Activated CD4-positive, alpha-beta T cell treated with anti-CD3 and anti-CD28 coated beads, Interleukin-2, amount 10 ng/mL, durations not matched to agents 24 days and 14 days (primary cell): ENCODE measurements at regions not wholly inside any gene's neighbourhood (a gene's known extent, or its start where the extent isn't known, plus 50 kb on each side); places are given as distances from the start of the nearest gene placed in this dataset.

ENCODE experiments used
- DNase-seq: peaks from one replicate; pipeline ENCODE4 v3.0.0; 2022
- H3K27ac Mint-ChIP-seq: one replicate; pipeline ENCODE4 v1.8.0; 2022; ENCODE audit warnings: mild to moderate bottlenecking, mixed read lengths
- H3K27me3 Mint-ChIP-seq: one replicate; pipeline ENCODE4 v1.8.0; 2022; ENCODE audit warnings: mixed read lengths
- H3K36me3 Mint-ChIP-seq: one replicate; pipeline ENCODE4 v1.8.0; 2022; ENCODE audit warnings: low read depth, mild to moderate bottlenecking, mixed read lengths
- H3K4me1 Mint-ChIP-seq: one replicate; pipeline ENCODE4 v1.8.0; 2021; ENCODE audit warnings: mixed read lengths
- H3K4me3 Mint-ChIP-seq: one replicate; pipeline ENCODE4 v1.8.0; 2022; ENCODE audit warnings: mild to moderate bottlenecking, moderate library complexity, mixed read lengths
- H3K9me3 Mint-ChIP-seq: one replicate; pipeline ENCODE4 v1.8.0; 2021; ENCODE audit warnings: mixed read lengths
- intact Hi-C: fragments of 100-400 bp; cut with micrococcal nuclease; formaldehyde crosslinking; loops from one replicate; pipeline ENCODE4 v1.15.1; 2023

DNA sequence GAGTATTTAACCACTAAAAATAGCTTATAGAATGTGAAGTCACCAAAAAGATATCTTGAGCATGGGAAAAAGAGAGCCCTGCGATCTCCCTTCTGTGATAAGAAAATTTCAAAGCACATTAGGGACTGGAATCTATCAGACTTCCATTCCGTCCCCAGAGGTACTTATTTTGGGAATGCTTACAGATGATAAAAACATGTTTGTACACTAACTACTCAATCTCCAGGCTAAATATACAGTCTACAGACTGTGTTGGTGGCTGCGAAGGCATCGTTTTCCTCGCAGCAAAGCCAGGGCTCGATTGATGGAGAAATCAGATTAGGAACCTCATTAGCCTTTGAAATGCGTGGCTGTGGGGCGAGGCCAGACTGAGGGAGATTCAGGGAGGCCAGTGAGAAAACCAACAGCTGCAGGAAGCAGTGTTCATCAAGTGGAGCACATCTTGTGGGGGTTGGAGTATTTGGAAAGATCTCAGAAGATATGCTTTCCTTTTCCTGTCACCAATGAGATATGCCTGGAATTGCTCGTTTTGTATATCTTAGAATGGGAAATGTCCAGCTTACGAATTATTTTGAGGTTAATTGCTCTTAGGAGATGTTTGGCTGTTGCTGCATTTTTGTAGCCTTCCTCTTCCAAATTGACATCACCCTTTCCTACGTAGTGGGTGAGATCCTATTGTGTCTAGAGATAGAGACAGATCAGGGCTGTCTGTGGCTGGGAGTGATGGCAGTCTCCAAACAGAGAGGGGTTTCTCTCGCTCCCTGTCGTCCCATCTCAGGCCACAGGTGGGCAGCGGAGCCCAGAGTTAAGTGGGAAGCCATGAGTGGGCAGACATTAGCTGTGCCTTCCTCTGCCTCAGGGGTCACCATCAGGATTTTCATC, 224.9 kb upstream of the FAT1 start:
- no peak overlapping the region for H3K4me3 Mint-ChIP-seq
- H3K27me3 Mint-ChIP-seq: no peaks in the 10 kb centered on the region
- no peaks in the 10 kb centered on the region for H3K9me3 Mint-ChIP-seq
- no peaks in the 10 kb centered on the region for H3K4me1 Mint-ChIP-seq
- no peak overlapping the region for H3K27ac Mint-ChIP-seq
- intact Hi-C loops: no loop called here
- no peak for DNase-seq
- no peaks in the 10 kb centered on the region for H3K36me3 Mint-ChIP-seq

DNA sequence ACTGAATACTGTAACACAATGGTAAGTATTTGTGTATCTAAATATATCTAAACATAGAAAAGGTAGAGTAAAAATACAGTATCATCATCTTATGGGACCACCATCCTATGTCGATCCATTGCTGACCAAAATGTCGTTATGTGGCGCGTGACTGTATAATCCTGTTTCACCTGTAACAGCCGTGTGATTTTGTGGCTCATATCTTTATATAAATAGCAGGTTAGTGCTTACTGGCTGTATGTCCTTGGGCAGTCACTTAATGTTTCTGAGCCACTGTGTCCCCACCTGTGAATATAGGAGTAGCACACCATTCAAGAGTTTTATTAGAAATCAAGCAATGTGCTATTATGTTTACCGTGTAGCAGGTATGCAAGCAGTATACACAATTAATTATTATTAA, 226.2 kb upstream of the FAT1 start:
- intact Hi-C loops: no loop called here
- H3K36me3 Mint-ChIP-seq: no peaks in the 10 kb centered on the region
- H3K4me1 Mint-ChIP-seq: no peaks in the 10 kb centered on the region
- H3K4me3 Mint-ChIP-seq: no peak overlapping the region
- H3K27ac Mint-ChIP-seq: no peak overlapping the region
- H3K27me3 Mint-ChIP-seq: no peaks in the 10 kb centered on the region
- DNase-seq: no peak
- H3K9me3 Mint-ChIP-seq: no peaks in the 10 kb centered on the region

DNA sequence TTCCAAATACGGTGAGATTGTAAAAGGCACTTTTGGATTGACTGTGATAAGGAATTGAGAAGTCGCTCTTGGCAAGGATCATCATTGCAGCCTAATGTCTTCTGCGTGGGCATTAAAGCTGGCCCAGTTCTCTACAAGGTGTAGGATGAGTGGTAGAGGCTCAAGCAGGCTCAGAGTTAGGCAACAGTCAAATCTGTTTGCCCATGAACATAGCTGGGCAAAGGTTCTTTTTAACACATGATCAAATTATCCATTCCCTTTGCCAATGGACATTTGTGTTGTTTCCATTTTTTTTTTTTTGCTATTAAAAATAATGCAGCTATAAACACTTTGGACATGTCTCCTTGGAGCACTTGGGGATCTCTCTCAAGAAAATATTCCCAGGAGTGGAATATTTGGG, 229.1 kb upstream of the FAT1 start:
- Mint-ChIP-seq H3K9me3 (no peaks in the 10 kb centered on the region), H3K27ac (no peak overlapping the region), H3K27me3 (no peaks in the 10 kb centered on the region), H3K4me1 (no peaks in the 10 kb centered on the region), H3K36me3 (no peaks in the 10 kb centered on the region), H3K4me3 (no peak overlapping the region)
- DNase-seq: no peak
- intact Hi-C loops: no loop called here

- no peak for DNase-seq
- Mint-ChIP-seq H3K4me1 (no peaks in the 10 kb centered on the region), H3K4me3 (no peak overlapping the region), H3K9me3 (no peaks in the 10 kb centered on the region), H3K27ac (no peak overlapping the region), H3K36me3 (no peaks in the 10 kb centered on the region), H3K27me3 (no peaks in the 10 kb centered on the region)
- intact Hi-C loops: no loop called here
These were observed 230.1 kb upstream of the FAT1 start for GRCh38 chr4:186953599-186954260.

DNA sequence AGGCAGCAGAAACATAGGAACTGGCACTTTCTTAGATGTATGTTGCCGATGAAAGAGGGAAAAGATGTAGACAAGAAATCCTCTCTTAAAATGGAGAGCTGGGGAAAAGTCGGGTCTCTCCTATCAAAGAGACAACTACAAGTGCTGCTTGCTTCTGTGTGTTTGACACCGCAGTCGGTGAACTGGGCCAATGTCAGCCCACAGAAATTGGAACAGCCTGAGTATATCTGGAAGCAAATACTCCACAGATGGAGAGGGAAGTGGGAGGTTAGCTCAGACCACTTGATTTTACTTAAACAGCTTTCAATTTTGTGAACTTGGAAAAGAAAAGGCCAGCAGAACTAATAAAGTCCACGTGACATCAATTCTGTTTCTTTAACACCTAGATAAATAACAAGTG, 230.9 kb upstream of the FAT1 start:
- Mint-ChIP-seq H3K4me3 (no peak overlapping the region), H3K36me3 (no peaks in the 10 kb centered on the region), H3K4me1 (no peaks in the 10 kb centered on the region), H3K9me3 (no peaks in the 10 kb centered on the region), H3K27me3 (no peaks in the 10 kb centered on the region), H3K27ac (no peak overlapping the region)
- intact Hi-C loops: no loop called here
- DNase-seq: no peak

DNA sequence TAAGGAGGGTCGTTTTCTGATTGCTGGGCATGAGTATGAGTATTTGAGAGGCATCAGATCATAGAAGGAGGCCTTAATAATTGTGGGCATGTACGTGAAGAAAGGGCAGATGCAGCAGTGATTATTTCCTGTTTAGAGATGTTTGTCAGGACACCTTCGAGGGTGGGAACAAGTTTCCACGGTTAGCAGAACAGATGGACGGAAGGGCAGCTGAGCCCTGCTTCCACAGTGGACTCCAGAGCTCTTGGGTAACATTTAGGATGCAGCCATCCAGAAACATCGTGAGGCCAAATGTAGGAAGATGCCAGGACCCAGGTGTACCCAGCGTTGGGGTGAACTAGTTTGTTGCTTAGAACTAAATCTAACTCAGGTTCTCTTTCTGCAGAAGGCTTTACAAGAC, 231.3 kb upstream of the FAT1 start:
- no peak for DNase-seq
- no peak overlapping the region for H3K27ac Mint-ChIP-seq
- no peaks in the 10 kb centered on the region for H3K36me3 Mint-ChIP-seq
- intact Hi-C loops: no loop called here
- H3K4me3 Mint-ChIP-seq: no peak overlapping the region
- H3K9me3 Mint-ChIP-seq: no peaks in the 10 kb centered on the region
- no peaks in the 10 kb centered on the region for H3K27me3 Mint-ChIP-seq
- no peaks in the 10 kb centered on the region for H3K4me1 Mint-ChIP-seq

- no peak for DNase-seq
- no peak overlapping the region for H3K27ac Mint-ChIP-seq
- intact Hi-C loops: no loop called here
- H3K4me1 Mint-ChIP-seq: no peaks in the 10 kb centered on the region
- no peak overlapping the region for H3K4me3 Mint-ChIP-seq
- H3K9me3 Mint-ChIP-seq: no peaks in the 10 kb centered on the region
- no peaks in the 10 kb centered on the region for H3K36me3 Mint-ChIP-seq
- H3K27me3 Mint-ChIP-seq: no peaks in the 10 kb centered on the region
These were observed 234.4 kb upstream of the FAT1 start for GRCh38 chr4:186957952-186958555.

- no peaks in the 10 kb centered on the region for H3K9me3 Mint-ChIP-seq
- no peaks in the 10 kb centered on the region for H3K36me3 Mint-ChIP-seq
- intact Hi-C loops: no loop called here
- no peak overlapping the region for H3K27ac Mint-ChIP-seq
- no peaks in the 10 kb centered on the region for H3K4me1 Mint-ChIP-seq
- H3K4me3 Mint-ChIP-seq: no peak overlapping the region
- H3K27me3 Mint-ChIP-seq: no peaks in the 10 kb centered on the region
- DNase-seq: no peak
These were observed 235.2 kb upstream of the FAT1 start for GRCh38 chr4:186958726-186959350.

GRCh38 chr4:186979961-186980745, 256.5 kb upstream of the FAT1 start:
- Mint-ChIP-seq H3K9me3 (no peaks in the 10 kb centered on the region), H3K4me1 (no peaks in the 10 kb centered on the region), H3K27me3 (no peaks in the 10 kb centered on the region), H3K27ac (no peak overlapping the region), H3K4me3 (no peak overlapping the region), H3K36me3 (no peaks in the 10 kb centered on the region)
- no peak for DNase-seq
- intact Hi-C loops: no loop called here

DNA sequence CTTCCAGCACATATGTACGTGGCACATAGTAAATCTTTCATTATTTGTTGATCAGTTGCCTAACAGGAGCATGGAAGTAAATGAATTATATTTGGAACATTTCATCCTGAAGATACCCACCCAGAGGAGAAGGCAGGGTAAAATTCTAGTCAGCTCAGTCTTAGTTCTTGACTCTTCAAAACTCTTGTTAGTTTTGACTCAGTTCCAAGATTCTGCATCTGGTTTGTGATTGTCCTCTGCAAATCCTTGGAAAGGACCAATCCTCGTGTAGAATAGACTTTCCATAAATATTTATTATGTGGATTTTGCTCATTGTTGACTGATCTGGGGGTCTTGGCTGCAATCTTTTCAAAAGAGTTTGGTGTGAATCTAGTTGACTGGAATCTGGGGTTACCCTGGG, 257.5 kb upstream of the FAT1 start:
- Mint-ChIP-seq H3K27ac (no peak overlapping the region), H3K4me3 (no peak overlapping the region), H3K36me3 (no peaks in the 10 kb centered on the region), H3K4me1 (no peaks in the 10 kb centered on the region), H3K27me3 (no peaks in the 10 kb centered on the region), H3K9me3 (no peaks in the 10 kb centered on the region)
- intact Hi-C loops: no loop called here
- DNase-seq: no peak

DNA sequence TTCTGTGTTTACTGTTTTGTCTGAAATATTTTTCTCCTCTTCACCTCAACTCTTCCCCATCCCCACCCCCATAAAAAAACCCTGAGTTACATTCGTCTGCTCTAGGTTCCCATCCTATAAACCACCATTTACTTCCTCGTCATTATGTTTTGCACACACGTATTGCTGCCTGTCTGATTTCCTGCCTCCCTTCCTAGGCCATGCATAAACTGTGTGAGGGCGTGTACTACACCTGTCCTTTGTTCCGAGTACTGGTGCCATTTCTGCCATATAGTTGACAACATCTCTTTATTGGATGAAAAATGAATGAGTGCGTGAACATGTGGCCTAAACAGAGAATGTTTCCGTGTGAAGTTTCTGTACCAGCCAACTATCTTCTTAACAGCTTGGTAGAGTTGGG, 258.5 kb upstream of the FAT1 start:
- H3K4me3 Mint-ChIP-seq: no peak overlapping the region
- H3K9me3 Mint-ChIP-seq: no peaks in the 10 kb centered on the region
- H3K36me3 Mint-ChIP-seq: no peaks in the 10 kb centered on the region
- DNase-seq: no peak
- H3K27me3 Mint-ChIP-seq: no peaks in the 10 kb centered on the region
- no peak overlapping the region for H3K27ac Mint-ChIP-seq
- intact Hi-C loops: no loop called here
- no peaks in the 10 kb centered on the region for H3K4me1 Mint-ChIP-seq

- no peak overlapping the region for H3K4me3 Mint-ChIP-seq
- H3K9me3 Mint-ChIP-seq: peaks cover 5% of the 10 kb centered on the region
- H3K27ac Mint-ChIP-seq: no peak overlapping the region
- H3K36me3 Mint-ChIP-seq: no peaks in the 10 kb centered on the region
- H3K4me1 Mint-ChIP-seq: no peaks in the 10 kb centered on the region
- intact Hi-C loops: no loop called here
- DNase-seq: no peak
- H3K27me3 Mint-ChIP-seq: no peaks in the 10 kb centered on the region
These were observed 260.5 kb upstream of the FAT1 start for GRCh38 chr4:186984105-186984644.

GRCh38 chr4:186999686-187000085, 276.0 kb upstream of the FAT1 start:
- Mint-ChIP-seq H3K4me3 (no peak overlapping the region), H3K36me3 (no peaks in the 10 kb centered on the region), H3K9me3 (no peaks in the 10 kb centered on the region), H3K27ac (no peak overlapping the region), H3K27me3 (no peaks in the 10 kb centered on the region), H3K4me1 (no peaks in the 10 kb centered on the region)
- no peak for DNase-seq
- intact Hi-C loops: no loop called here
